ENCODE measurements at regions not wholly inside any gene's neighbourhood (a gene's known extent, or its start where the extent isn't known, plus 50 kb on each side); places are given as distances from the start of the nearest gene placed in this dataset.
"Not testable (repeated sequence)": the region's sequence is repeated elsewhere in the genome, so short reads cannot be mapped to it uniquely, and the experiment has no call there.

DNA sequence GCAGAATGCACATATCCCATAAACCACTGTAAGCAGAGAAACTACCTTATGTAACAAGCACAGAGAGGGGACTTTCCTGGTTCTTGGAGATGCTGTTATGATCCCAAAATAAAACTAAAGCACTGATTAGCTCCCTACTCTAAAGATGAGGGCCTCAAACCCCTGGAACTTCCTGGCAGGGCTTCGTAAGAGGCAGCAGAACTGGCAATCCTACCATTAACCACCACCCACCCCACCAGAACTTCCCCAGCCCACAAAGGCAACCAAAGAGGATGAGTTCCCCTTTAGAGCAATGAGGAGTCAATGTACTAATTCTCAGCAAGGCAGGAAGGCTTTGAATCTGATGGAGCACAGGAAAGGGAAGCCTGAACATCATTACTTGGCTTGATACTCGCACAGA, 436.5 kb upstream of the FRG1 start:
- DNase-seq (ENCODE audit: low read depth in 2 of 2): no peak

DNA sequence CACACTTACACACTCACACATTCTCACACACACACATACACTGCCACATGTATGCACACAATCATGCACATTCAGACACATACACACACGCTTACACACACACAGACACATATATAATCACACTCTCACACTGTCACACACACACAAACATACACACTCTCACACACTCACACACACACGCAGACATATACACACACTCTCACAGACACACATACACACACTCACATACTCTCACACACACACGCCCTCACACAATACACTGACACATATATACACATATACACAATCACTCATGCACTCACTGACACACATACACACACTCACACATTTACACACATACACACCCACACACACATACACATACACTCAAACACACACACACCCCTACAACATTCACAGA, 435.3 kb upstream of the FRG1 start:
- DNase-seq (ENCODE audit: low read depth in 2 of 2): no peak

DNA sequence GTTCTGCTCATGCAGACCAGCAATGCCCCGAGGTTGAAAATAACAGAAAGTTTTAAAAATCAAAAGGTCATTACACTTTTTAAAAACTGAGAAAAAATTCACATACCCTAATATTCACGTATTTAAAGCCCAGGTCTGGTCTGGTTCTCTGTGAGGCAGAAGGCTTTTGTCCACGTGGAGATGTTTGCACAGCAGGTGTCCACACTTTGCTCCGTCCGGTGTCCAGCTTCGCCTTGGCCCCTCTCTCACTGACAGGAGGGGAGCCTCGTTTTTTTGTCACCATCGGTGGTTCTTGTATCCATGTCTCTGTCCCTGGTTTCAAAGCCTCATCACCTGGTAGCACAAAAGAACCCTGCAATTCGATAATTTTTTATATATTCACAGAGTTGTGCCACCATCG, 434.6 kb upstream of the FRG1 start:
- DNase-seq (ENCODE audit: low read depth in 2 of 2): no peak

DNA sequence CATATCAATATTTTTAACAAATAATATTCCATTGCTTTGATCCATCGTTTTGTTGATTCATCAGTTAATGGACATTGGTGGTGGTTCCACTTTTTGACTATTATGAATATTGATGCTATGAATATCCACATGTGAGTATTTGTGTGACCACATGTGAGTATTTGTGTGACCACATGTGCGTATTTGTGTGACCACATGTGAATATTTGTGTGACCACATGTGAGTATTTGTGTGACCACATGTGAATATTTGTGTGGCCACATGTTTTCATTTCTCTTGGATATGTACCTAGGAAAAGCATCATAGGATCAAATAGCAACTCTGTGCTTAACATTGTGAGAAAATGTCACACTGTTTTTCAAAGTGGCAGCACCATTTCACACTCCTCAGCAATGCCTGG, 433.6 kb upstream of the FRG1 start:
- no peak for DNase-seq (ENCODE audit: low read depth in 2 of 2)

DNA sequence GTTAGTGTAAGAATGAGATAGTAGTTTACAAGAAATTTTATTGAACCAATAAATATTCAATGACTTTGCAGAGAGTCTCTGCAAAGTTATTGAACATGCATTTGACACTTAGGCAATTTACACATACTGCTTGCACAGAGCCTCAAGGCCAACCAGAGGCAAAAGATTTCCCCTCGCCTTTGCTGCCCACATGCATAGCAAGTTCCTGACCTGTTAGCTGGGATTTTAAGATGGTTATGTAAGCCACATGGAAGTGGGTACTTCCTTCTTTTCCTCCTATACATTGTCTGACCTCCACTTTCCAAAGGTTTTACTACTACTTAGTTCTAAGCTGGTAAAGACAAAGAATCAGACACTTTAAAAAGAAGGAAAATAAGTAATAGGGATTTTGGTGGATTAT, 430.1 kb upstream of the FRG1 start:
- no peak for DNase-seq (ENCODE audit: low read depth in 2 of 2)

DNA sequence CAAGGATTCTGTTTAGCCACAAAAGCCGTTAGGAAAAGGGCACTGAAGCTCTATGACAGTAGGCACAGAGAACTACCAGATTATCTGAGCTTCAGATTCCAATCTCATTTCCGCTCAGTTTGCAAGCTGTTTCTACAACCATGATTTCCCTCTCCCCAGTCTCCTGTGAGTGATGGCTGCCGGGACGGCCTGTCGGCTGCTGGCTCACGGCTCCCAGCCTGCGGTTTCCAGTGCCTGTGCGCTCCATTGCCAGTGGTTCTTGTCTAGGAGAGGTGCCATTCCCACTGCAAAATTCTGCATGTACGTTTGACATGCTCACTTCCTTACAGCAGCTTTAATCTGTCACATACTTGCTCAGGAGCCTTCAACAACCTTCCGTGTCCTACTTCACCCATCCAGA, 429.1 kb upstream of the FRG1 start:
- no peak for DNase-seq (ENCODE audit: low read depth in 2 of 2)

DNA sequence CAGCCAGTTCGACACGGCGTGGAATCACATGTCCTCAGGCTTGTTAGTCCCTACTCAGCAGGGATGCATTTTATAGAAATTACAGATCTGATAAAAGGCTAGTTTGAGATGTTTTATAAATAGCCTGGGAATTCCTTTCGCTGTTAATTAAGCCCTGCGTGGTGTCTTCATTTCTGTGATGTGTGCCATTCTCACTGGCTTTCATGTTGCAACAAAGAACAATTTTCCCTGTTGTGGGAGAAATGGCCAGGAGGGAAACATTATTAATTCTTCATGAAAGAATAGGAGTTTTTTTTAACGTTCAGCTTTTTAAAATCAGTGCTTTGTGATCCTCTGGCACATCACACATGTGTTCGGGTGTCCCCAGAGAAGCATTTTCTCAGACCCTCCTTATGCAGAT, 427.3 kb upstream of the FRG1 start:
- no peak for DNase-seq (ENCODE audit: low read depth in 2 of 2)

DNA sequence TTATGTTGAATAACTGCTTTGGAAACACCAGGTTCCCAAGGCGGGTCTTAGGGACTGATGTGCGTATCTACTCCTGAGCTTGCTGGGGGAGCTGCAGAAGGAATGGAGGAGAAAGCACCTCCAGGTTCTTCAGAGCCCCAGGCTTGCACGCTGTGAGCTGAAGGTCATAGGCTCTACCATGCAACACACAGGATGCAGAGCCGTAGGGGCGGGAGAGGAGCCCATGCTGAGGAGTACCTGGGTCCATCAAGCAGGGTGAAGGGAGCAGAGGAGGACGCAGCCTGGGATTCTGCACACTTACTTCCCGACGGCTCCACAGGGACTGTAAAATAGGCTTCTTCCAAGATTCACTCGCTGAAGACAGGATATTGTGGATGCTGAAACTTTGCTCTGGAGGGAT, 426.5 kb upstream of the FRG1 start:
- DNase-seq (ENCODE audit: low read depth in 2 of 2): no peak

DNA sequence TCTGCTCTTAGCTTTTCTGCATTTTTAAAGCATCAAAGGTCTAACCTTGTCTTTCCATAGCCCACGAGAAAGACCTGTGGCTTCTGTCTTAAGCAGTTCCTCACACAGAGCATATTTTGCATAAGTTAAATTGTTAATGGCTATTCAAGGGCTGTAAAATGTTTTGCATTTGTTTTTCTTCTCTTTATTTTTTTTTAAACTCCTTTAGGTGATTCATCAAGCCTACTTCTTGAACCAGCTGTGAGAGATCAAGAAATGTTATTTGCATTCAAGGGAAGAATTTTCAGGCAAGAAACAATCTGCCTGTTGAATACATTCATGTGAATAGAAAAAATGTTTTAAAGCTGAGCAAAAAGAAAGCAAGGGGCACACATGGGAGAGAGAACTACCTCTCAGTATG, 423.8 kb upstream of the FRG1 start:
- no peak for DNase-seq (ENCODE audit: low read depth in 2 of 2)

DNA sequence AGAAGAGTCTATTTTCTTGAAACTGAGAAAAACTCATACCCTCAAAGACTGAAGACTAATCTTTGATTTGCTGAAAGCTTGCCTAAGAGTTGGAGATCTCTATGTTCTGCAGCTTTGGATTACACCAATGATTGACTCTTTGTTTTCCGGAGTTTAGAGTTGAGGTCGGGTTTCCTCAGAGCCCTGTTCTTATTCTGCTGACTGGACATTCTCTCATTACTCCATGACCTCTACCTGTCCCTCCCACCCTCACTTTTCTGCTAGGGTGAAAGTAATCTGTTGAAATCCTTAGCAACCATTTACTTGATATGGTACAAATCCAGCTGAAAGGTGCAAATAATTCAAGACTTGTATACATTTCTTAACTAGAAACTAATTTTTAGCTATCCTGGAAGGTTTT, 421.5 kb upstream of the FRG1 start:
- no peak for DNase-seq (ENCODE audit: low read depth in 2 of 2)

DNA sequence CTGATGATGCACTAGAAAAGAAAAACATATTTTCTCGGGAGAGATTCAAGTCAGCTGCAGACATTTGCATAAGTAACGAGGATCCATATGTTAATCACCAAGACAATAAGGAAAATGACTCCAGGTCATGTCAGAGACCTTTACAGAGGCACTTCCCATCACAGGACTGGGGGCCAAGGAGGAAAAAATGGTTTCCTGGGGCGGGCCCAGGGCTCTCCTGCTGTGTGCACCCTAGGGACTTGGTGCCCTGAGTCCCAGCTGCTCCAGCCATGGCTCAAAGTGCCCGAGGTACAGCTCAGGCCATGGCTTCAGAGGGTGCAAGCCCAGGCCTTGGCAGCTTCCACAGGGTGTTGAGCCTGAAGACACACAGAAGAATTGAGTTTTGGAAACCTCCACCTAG, 415.4 kb upstream of the FRG1 start:
- DNase-seq (ENCODE audit: low read depth in 2 of 2): no peak

DNA sequence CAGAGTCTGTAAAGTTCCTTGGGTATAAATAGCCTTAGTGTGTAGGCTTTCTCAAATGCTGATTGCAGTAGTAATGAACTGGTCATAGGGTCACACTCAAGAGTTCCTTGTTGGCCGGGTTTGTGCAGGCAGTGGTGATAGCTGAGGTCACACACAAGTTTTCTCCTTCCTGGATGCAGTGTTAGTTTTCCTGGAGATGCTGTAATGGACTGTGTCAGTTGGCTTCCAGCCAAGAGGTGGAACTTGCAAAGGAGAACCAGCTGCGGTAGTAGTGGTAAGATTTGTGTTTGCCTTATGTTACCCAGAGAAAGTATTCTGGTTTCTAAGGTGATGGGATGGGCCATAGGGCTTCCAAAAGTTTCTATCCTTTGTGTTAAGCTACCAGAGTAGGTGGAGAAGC, 409.8 kb upstream of the FRG1 start:
- no peak for DNase-seq (ENCODE audit: low read depth in 2 of 2)

DNA sequence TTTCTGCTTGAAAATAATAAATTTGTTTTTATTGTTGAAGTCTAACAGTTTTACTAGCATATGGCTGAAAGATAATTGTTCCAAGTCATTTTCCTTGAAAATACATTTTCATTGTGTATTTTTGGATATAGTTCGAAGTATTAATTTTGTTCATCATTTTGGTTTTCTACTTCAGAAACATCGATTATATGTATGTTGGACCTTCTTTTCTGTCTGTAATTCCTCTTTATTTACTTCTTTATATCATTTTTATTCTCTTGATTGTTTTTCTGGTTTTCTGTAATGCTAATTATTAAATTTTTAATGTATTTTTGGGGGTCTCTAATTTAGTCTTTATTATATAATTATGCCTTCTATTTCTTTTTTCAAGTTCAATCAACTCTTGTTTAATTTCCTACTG, 407.1 kb upstream of the FRG1 start:
- DNase-seq (ENCODE audit: low read depth in 2 of 2): no peak

DNA sequence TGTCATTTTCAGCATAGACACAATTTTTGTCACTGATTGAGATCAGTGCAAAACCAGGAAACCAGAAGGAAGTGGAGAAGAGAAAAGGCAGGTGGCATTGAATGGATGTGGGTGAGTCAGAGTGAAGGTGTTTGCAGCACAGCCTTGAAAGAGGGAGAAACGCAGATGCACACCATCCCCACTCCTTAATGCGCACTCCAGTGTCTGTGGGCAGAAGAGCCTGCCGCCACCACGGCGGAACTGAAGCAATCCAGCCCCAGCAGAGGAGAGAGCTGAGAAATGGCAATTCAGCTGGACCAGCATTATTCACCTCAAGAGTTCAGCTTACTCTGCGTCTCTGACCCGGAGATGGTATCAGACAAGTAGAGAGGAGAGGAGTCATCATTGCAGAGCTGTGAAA, 393.1 kb upstream of the FRG1 start:
- DNase-seq (ENCODE audit: low read depth in 2 of 2): no peak

DNA sequence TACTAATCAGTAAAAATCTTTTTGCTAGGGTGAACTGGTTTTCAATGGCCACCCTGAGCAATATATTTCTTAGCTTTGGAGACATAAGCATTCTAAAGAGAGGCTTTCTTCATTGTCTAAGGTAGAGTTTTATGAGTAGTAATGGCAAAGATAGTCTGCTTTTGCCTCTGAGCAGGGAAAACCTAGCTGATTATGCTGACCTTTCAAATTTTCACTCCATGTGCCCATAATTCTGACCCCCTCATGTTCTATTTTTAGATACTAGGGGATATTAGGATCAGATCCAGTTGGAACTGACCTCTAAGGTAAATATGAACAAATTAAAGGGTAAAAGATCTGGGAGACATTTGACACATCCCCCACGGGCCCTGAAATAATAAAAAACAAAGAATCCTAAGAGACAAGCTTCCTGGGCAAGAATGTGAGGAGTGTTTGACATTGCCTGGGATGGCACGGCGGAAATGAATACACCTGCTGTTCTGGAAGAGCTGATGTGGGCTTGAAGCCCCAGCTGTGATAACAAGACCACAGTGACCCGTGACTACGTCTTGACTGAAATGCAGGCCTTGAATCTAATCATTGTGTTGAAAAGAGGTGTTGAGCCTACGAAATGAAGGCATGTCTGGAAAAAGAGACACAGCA, 392.1 kb upstream of the FRG1 start:
- no peak for DNase-seq (ENCODE audit: low read depth in 2 of 2)

DNA sequence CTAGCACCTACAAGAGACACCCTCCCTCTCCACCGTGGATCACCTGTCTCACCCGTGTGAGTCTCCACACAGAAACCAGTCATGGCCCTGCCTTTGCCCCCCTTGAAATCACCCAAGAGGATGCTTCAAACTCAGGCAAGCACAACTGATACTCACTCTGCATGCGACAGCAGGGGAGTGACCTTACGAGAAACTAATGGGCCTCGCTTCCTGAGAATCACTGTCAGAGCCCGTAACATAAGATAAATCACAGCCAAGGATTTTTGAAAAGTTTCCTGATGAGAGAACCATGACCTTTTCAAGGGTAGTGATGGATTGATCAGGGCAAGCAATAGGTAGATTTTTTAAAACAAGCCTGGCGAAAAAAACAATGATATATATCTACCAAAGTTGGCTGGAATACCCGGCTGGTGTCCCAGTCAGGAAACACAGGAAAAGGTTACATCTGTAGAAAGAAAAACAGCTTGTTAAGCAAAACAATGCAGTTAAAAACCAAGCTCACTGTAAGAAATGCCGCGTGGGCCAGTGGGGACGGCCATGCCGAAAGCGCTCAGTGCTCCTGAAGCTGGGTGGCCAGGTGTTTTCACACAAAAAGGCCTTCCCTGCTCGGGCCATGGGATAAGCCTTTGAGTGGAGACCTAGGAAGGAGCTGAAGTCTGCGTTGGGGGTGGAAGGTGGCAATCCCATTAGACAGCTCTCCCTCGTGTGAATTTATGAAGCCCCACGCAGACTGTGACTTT, 388.6 kb upstream of the FRG1 start:
- not testable (repeated sequence) for DNase-seq (ENCODE audit: low read depth in 2 of 2)

DNA sequence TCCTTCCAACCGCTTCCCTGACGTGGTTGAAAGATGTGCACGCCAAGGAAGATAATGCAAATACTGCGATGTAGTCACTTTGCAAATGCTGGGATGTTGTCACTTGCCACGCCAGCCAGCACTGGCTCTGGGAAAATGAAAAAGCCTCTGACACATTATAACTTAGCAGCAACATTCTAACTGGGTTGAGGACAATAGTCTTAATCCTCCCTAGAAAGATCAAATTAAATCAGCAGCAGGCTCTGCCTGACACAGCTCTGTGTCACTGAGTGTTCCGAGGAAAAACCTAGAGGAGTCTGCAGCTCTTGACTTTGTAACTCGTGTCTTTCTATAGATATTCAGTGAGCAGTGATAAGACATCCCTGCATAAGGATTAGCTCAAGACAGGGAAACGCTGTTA, 380.1 kb upstream of the FRG1 start:
- not testable (repeated sequence) for DNase-seq (ENCODE audit: low read depth in 2 of 2)

DNA sequence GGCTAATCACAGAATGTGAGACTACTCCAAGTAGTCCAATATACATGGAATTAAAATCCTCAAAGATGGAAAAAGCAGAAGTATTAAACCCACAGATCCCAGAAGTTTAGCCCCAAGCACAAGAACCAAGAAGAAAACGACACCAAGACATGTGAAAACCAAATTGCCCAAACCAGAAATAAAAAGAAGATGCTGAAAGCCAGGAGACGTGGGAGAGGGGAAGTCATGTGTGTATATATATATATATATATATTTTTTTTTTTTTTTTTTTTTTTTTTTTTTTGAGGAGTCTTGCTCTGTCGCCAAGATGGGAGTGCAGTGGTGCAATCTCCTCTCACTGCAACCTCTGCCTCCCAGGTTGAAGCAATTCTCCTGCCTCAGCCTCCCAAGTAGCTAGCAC, 376.9 kb upstream of the FRG1 start:
- not testable (repeated sequence) for DNase-seq (ENCODE audit: low read depth in 2 of 2)

DNA sequence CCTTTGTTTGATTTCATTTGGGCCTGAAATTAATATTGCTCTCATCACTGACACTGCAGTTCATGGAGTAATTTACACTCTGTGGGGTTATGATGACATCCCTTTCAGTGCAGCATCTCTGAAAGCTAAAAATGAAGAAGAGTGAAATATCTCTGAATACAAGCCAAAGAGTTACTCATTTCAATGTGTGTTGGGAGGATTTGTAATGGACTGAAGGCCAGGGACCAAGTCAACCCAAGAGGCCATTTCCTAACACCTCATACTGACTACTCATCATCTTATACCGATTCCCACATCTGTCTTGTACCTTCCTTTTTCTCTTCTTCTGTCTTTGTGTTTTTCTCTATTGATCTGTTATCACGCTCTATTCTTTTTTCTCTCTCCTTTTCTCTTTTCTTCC, 374.4 kb upstream of the FRG1 start:
- not testable (repeated sequence) for DNase-seq (ENCODE audit: low read depth in 2 of 2)

DNA sequence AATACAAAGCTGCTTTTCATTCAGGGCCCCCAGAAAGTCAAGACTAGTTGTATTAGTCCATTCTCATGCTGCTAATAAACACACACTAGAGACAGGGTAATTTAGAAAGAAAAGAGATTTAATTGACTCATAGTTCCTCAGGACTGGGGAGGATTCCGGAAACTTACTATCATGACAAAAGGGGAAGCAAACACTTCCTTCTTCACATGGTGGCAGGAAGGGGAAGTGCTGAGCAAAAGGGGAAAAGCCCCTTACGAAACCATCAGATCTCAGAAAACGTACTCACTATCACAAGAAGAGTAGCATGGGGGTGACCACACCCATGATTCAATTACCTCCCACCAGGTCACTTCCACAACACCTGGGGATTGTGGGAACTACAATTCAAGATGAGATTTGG, 373.8 kb upstream of the FRG1 start:
- not testable (repeated sequence) for DNase-seq (ENCODE audit: low read depth in 2 of 2)

DNA sequence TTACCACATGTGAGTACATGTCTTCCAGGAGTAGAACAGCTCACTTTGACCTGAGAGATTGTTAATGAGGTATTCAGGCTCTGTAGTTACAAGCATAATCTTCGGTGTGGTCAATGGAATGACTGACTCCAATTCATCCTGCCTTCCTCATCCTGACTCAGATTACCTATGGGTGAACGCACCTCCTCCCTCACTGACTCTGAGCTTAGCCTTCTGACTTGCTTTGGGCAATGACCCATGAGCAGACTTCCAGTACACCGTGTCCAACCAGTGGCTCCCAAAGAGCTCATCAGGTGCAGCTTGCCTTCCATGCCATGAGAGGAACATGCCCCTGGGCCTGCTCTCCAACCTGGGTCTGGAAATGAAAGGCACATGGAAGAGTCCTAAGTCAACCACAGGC, 361.0 kb upstream of the FRG1 start:
- not testable (repeated sequence) for DNase-seq (ENCODE audit: low read depth in 2 of 2)

DNA sequence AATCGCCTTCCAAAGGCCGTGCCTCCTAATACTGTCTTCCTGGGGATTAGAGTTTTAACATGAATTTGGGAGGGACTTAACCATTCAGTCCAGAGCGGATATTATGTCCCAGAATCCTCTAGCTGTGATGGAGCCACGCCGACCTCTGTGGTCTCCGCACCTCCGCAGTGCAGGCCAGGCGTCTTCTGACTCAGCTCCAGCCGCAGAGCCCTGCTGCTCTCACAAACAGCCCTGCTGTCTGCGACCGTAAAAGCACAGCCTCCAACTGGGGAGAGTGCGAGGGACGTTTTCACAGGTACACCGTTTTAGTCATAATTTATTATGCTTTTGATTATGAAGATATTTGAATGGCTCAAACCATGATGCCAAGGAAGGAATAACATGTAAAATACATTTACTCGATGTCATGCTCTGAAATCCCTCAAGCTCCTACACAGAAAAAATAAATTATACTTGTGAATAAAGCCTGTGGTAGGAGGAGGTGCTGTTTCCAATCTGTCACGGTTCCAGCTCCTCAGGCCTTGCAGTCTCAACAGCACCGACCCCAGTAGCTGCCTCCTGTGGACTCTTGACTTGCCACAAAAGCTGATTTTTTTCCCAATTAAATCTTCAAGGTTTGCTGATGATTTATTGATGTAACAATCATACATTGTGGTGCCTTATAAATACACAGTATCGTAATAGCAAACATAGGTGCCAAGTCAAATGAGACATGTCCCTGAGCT, 353.6 kb upstream of the FRG1 start:
- DNase-seq (ENCODE audit: low read depth in 2 of 2): not testable (repeated sequence)

DNA sequence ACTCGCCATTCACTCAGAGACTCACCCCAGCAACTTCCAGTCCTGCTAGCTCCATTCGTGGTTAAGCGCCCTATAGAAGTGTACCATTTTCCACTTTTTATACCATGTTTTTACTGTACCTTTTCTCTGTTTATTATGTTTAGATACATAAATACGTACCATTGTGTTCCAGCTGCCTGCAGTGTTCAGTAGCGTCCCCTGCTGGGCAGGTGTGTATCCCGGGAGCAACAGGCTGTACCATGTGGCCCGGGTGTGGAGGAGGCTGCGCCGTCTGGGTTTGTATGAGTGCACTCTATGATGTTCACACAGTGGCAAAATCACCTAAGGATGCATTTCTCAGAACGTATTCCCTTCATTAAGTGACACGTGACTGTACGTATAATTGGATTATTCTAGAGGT, 351.5 kb upstream of the FRG1 start:
- DNase-seq (ENCODE audit: low read depth in 2 of 2): not testable (repeated sequence)

Data from stimulated activated CD8-positive, alpha-beta memory T cell treated with anti-CD3 and anti-CD28 coated beads, Interleukin-7, amount 100 ng/mL, for 4 hours (primary cell).